Stimulated activated CD4-positive, alpha-beta T cell treated with anti-CD3 and anti-CD28 coated beads, Interleukin-4, amount 100 ng/mL, for 4 hours (primary cell): ENCODE measurements at regions not wholly inside any gene's neighbourhood (a gene's known extent, or its start where the extent isn't known, plus 50 kb on each side); places are given as distances from the start of the nearest gene placed in this dataset.

Experiments
- DNase-seq, 2 experiments: peaks; one replicate each; pipeline ENCODE4 v3.0.0-alpha.2; 2020

DNA sequence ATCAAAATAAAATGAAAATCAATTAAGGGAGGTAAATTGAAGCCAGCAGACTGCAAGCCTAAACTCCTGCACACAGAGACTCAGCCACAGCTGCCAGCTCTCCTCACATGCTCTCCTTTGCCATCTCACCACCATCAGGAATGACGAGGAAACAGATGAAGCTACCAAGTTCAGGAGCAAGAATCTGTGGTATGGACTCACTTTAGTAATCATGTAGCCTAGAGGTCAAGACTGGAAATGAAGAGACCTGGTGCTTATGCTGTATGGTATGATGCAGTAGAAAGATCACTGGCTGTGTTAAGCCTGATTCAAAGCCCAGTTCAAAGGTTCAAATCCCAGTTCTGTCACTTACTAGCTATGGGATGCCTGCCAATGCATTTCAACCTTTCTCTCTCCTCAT lies 78.9 kb upstream of the CAMK1G start:
- no peak for DNase-seq

DNA sequence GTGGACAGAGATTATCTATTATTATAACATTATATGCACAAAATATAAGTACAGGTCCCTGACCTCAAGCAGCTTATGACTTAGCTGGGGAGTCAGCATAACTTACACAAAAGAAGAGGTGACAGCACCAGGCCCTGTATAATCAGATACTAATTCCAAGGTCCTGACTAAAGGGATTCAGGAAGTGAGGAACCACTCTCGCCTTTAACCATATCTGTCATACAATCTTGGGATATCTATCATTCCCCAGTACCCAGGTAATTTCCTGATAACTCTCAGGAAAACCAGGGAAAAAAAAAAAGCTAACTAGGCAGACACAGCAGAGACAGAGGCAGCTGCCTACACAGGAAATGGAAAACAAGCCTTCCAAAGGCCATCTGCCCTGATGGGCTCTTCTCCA lies 78.5 kb upstream of the CAMK1G start:
- DNase-seq: no peak

GRCh38 chr1:209506101-209506500 lies 77.4 kb upstream of the CAMK1G start:
- no peak for DNase-seq

DNA sequence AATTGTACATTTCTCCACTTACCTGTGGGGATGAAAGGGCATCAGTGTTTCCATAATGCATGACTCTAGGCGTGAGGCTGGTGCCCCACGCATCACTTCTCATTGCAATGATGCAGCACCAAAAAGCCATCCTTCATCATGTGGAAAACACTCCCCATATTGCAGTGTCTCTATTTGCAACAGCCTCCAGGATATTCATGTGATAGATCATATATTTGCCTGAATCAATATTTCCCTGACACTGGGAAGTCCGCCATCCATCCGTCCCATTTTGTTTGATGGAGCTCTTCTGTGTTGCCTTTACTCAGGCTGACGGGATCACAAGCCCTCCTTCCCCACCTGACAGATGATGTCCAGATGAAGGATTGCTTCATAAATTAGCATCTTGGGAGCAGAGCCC lies 74.5 kb upstream of the CAMK1G start:
- no peak for DNase-seq

- no peak for DNase-seq
Measured at GRCh38 chr1:209510063-209510462, 73.5 kb upstream of the CAMK1G start.

GRCh38 chr1:209511169-209511568 lies 72.3 kb upstream of the CAMK1G start:
- no peak for DNase-seq

GRCh38 chr1:209512821-209513220 lies 70.7 kb upstream of the CAMK1G start:
- DNase-seq: no peak

DNA sequence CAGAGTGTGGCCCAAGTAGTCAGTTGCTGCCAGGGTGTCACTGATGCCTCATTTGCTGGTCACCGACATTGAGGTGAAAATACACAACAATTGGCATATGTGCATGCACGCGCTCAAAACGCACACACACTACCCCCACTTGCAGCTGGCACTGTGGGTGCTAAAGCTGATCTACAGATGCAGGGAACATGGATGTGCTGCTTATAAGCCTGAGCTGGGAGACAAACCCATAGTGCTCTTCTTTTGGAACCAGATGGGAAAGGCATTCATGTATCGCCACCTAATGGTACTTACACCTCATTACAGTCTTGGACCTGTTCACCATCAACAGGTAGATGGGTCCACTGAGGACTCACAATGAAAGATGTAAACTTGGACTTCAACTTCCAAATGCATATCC lies 70.3 kb upstream of the CAMK1G start:
- DNase-seq: no peak

DNA sequence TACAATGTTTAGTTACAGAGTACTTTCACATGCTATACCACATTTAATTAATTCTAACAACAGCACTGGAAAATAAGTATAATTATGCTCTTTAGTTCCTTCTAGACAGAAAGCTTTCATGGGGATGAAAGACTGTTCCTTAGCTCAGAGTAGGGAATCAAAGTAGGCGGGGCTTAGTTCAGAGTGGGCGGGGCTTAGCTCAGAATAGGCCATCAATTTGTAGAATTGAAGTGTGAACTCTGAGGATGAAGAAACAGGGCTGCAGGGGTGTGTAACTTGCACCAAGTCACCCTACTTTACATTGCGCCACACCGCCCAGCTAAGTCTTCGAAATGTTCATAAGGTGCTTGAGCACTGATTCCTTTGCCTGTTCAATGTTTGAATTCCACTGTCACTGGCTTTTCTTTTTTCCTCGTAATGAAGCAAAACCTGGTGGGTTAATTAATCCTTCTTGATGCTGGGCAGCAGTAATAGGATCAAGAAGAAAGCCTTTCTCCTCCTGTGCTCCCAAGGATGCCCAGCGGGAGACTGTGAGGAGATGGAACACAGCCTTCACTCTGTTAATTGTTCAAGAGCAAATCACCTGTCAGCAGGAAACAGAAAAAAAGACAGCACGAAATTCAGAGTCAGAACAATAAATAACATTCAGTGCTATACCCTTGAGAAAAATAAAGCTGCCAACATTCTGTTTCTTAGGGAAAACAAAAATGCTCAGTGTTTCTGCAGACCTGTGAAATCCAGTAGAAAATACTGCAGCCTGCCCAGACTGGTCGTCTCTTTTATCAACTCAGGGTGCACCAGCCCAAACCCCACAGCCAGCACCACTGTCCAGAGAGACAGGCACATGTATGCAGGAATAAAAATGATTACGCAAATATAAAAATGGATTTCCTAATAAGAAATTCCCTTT lies 66.5 kb upstream of the CAMK1G start:
- DNase-seq: no peak

- DNase-seq: no peak
Measured at GRCh38 chr1:209517681-209518050, 65.8 kb upstream of the CAMK1G start.

- DNase-seq: no peak
Measured at GRCh38 chr1:209519786-209520185, 63.7 kb upstream of the CAMK1G start.

- no peak for DNase-seq
Measured at GRCh38 chr1:209522826-209523225, 60.7 kb upstream of the CAMK1G start.

DNA sequence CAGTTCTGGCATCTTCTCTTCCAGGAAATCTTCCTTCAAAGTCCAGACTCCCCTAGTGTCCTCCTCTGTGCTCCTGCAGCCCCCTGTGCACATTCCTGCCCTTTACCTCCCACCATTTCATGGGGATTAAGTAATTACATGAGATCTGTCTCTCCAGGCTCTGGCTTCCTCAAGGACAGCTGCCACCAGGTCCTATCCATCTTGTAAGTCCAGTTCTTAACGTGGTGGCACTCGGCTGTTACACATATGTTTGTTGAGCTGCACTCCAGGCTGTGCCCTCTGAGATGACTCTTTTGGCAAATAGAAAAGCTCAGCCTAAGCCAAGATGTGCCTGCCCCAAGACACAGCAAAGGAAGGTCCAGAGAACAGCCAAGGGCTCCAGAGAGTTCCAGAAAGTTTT lies 57.4 kb upstream of the CAMK1G start:
- no peak for DNase-seq

GRCh38 chr1:209527372-209527771 lies 56.1 kb upstream of the CAMK1G start:
- no peak for DNase-seq

DNA sequence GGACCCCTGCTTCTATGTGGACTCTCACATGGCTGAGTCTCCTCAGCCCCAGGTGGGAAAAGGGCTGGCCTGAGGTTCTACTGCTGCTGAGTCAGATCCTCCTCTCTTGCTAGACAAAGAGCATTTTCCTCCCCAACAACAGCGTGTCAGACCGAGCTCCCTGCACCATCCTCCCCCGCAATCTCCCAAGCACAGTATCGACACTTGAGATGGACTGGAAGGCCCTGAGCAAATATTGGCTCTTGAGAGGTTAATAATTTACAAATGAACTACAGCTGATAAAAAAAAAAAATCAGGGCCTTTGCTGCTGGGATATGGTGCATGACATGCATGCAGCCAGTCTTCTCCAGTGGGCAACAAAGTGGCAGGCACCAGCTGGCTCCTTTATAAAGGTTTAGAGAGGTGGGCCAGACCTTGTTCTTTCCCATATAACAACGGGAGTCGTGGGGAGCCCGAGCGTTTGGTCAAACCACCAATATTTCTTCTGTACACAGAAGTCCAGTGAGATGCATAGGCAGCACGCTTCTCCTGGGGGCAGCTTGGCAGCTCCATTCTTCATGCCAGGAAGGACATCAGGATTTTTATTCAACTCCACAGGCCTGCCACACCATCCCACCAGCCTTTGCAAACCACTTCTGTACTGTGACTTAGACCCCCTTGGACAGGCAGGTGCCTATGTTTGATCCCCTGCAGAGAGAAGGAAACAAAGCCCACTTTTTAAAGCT lies 55.4 kb upstream of the CAMK1G start:
- no peak for DNase-seq

- no peak for DNase-seq
Measured at GRCh38 chr1:209529233-209529632, 54.3 kb upstream of the CAMK1G start.

- no peak for DNase-seq
Measured at GRCh38 chr1:209531006-209531405, 52.5 kb upstream of the CAMK1G start.

GRCh38 chr1:209531549-209531948 lies 52.0 kb upstream of the CAMK1G start:
- DNase-seq: no peak
